DOHH2 (cell line): ENCODE measurements at regions not wholly inside any gene's neighbourhood (a gene's known extent, or its start where the extent isn't known, plus 50 kb on each side); places are given as distances from the start of the nearest gene placed in this dataset.

Experiments used
- EZH2phosphoT487 ChIP-seq: fragments of 200-600 bp; sonication (generic); IDR thresholded peaks from 2 replicates; pipeline ENCODE4 v1.6.1; 2017; ENCODE audit warnings: borderline replicate concordance, mild to moderate bottlenecking, antibody characterized with exemption, low read length, moderate library complexity, mixed read lengths
- TF ChIP-seq, protein P1 (sequence below): fragments of 200-600 bp; sonication (generic); IDR thresholded peaks from one replicate; pipeline ENCODE4 v1.5.1; 2014; ENCODE audit warnings: antibody characterized with exemption, mild to moderate bottlenecking, low read depth, low read length; ENCODE audit not compliant: poor library complexity, severe bottlenecking

DNA sequence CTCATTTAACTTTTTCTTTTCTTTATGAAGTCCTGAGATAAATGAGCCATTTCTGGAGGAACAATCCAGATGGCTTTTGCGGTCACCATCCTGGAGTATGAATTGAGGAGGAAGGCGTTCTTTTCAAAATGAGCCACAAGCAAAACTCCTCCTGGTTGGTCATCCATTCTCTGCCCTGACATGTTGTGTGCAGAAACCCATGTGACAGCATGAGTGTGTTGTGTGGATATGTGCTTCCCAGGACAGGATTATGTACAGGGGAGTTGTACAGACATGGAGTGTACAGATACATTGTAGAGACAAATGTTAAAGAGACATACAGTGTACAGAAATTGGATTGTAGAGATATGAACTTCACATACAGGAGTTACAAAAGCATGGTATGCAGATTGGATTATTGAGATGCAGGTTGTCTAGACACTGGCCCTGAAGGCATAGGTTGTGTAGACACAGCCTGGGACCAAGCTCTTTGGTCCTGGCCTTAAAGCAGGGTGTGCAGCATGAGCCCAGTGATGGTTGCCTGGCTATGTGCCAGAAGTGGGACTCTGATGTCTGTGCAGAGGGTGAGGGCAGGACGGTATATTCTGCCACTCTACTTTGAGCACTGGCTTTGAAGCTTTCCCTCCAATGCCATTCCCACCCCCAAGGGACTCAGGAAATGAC lies 178.5 kb upstream of the ZBED5 start:
- TF ChIP-seq, protein P1, sequence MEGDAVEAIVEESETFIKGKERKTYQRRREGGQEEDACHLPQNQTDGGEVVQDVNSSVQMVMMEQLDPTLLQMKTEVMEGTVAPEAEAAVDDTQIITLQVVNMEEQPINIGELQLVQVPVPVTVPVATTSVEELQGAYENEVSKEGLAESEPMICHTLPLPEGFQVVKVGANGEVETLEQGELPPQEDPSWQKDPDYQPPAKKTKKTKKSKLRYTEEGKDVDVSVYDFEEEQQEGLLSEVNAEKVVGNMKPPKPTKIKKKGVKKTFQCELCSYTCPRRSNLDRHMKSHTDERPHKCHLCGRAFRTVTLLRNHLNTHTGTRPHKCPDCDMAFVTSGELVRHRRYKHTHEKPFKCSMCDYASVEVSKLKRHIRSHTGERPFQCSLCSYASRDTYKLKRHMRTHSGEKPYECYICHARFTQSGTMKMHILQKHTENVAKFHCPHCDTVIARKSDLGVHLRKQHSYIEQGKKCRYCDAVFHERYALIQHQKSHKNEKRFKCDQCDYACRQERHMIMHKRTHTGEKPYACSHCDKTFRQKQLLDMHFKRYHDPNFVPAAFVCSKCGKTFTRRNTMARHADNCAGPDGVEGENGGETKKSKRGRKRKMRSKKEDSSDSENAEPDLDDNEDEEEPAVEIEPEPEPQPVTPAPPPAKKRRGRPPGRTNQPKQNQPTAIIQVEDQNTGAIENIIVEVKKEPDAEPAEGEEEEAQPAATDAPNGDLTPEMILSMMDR: no peak
- no peak for TF ChIP-seq EZH2phosphoT487
